ENCODE measurements at regions not wholly inside any gene's neighbourhood (a gene's known extent, or its start where the extent isn't known, plus 50 kb on each side); places are given as distances from the start of the nearest gene placed in this dataset.
"Not testable (repeated sequence)": the region's sequence is repeated elsewhere in the genome, so short reads cannot be mapped to it uniquely, and the experiment has no call there.

- DNase-seq (ENCODE audit: low read depth): peak; percentile 9
These were observed 1215.8 kb downstream of the RAPGEF2 start for GRCh38 chr4:160318567-160319220.

DNA sequence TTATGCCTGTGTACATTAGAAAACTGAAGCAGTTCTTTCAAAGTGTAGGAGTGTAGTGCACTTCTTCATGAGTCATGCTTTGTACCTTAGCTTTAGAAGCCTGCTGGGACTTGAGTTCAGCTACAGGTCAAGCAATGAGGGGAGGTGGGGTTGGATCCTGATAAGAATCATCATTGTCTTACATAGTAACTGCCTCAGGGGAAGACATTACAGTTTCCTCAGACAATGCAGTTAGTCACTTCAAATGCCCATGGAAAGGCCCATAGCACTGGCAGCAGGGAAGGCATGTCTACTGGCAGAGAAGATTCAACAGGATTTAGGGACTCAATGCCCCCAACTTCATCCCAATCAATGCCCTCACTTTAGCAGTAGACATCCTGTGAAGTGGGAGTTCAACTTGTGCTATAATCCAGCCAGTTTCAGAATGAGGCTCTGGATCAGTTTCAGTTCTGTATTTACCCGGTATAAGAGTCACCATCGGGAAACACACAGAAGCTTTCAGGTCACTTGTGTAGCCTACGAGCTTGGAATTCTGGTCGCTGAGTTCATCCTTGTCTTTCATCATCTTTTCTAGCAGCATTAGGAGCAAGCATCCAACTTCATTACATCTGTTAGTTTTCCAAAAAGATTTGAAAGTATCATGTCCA is 1216.5 kb downstream of the RAPGEF2 start:
- peak; percentile 60 for DNase-seq (ENCODE audit: low read depth)

- DNase-seq (ENCODE audit: low read depth): no peak
These were observed 1217.0 kb downstream of the RAPGEF2 start for GRCh38 chr4:160319868-160320260.

DNA sequence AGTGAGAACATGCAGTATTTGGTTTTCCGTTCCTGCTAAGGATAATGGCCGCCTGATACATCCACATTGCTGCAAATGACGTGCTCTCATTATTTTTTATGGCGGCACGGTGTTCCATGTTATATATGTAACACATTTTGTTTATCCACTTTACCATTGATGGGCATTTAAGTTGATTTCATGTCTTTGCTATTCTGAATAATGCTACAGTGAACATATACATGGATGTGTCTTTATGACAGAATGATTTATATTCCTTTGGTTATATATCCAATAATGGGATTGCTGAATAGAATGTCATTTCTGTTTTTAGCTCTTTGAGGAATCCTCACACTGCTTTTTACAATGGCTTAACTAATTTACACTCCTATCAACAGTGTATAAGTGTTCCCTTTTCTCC is 1223.2 kb downstream of the RAPGEF2 start:
- no peak for DNase-seq (ENCODE audit: low read depth)

DNA sequence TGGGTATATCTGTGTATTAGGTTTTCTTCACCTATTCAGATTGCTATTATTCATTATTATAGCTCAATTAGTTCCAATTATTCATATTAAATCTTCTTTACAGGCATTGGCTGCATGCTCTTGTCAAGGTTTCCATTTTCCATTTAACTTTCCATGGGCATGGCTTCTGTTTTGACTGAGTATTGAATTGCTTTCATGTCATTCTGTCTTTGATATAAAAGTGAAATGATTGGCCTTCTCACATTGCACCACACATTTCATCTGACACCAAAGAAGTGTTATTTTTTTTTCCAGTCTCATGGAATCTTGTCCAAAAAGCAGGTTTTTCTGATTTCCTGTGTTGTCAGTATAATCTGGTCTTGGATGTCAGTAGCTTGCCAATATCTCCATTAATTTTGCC is 1244.3 kb downstream of the RAPGEF2 start:
- no peak for DNase-seq (ENCODE audit: low read depth)

DNA sequence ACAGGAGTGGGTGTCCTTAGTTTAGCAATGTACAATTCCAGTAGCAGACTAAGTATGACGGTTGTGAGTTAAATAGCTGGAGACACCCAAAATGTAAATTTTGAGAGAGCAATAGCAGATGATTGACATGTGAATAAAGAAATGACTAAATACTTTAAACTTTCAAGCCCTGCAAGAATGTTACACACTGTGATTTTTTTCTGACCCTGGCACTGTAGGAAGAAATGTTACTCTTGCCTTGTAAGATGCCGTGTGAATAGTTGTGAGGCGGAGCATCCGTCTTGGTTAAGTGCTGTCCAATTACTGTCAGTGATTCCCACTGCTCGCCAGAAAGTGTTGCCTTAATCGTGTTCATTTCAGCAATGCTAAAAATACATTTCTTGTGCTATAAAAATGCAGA is 1248.1 kb downstream of the RAPGEF2 start:
- DNase-seq (ENCODE audit: low read depth): no peak

DNA sequence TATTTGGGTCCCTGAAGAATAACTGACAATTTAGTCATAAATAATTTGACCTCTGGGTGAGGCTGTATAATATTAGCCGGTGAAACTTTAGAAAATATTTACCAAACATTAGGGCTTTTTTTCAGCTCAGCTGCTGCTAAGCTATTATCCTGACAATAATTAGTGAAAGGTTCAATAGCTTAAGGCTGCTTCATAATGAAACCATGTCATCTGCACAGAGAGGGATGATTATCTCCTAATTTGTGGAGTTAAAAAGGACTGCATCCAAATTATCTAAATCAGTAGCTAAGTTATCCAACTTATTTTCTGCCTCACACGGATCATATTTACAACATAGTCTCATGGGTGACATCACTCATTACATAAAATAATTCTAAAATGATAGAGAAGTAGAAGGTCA is 1249.8 kb downstream of the RAPGEF2 start:
- no peak for DNase-seq (ENCODE audit: low read depth)

- peak; percentile 58 for DNase-seq (ENCODE audit: low read depth)
These were observed 1250.7 kb downstream of the RAPGEF2 start for GRCh38 chr4:160353548-160353947.

DNA sequence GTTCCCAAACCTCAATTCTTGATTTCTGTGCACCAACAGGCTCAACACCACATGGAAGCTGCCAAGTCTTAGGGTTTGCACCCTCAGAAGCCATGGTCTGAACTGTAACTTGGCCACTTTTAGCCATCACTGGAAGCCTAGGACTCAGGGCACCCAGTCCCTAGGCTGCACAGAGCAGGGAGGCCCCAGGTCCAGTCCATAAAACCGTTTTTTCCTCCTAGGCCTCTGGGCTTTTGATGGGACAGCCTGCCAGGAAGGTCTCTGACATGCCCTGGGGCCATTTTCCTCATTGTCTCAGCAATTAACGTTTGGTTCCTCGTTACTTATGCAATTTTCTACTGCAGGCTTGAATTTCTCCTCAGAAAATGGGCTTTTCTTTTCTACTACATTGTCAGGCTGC is 1259.6 kb downstream of the RAPGEF2 start:
- no peak for DNase-seq (ENCODE audit: low read depth)

DNA sequence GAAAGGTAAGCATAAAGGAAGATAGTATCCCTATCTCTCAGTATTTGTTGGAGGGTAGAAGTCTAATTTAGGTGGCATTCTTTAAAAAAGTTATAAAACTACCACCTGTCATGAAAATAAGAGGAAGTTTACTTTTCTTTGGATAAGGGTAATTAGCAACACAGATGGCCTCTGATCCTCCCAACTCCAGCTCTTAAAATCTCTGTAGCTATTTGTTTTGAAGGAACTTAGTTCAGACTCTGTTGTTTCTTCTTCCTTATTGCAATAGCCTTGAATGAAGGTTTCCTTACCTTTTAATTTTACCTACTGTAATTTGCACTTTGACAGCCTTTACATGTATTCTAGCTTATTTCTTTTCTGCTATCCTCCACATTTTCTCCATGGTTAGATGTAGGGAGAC is 1261.3 kb downstream of the RAPGEF2 start:
- no peak for DNase-seq (ENCODE audit: low read depth)

GRCh38 chr4:160364665-160365064 is 1261.8 kb downstream of the RAPGEF2 start:
- DNase-seq (ENCODE audit: low read depth): not testable (repeated sequence)

DNA sequence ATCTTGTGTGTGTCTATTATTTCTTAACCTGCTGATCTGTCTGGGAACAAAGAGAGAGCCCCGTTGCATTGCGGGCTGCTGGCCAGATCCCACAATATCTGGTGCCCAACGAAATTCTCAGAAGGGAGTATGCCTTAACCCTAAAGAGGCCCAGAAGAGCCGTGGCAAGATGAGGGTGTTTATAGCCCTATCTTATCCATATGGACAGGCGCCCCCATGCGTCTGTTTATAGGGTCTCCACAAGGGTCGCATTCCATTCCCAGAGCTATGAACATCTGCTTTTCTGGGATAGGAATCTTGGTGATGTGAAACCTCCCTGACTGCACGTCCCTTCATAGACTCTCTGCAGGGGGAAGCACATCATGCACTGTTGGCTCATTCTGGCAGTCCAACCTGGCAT is 1262.5 kb downstream of the RAPGEF2 start:
- DNase-seq (ENCODE audit: low read depth): not testable (repeated sequence)

DNA sequence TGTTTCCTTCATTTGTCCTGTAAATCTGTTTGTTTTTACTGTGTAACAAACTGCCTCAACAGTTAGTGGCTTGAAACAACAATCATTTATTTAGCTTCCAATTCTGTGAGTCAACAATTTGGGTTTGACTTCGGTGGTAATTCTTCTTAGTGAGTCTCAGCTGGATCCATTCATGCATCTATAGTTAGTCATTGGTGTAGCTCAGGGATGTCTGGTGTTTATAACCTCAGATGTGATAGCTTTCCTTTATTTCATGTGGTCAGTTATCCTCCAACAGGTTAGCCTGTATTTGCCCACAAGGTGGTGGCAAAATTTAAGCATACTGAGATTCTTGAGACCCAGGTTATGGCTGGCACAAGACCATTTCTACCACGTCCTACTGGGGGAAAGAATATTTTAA is 1267.2 kb downstream of the RAPGEF2 start:
- peak; percentile 73 for DNase-seq (ENCODE audit: low read depth)

DNA sequence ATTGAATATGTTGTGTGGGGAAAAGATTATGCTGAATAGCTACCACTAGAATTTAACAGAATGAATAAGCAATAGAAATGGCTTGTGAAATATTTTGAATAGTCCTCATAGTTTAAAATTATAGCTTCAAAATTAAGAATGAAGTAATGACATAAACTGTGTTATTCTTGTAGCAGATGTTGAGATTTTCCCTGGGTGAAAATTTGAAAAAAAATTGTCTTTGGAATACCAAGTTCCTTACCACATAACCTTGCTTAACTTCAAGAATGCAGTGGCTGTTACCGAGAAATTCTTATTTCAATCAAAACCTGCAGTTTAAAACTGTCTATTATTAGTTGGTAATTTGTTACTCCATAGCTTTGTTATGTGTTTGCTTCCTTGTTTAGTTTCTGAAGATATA is 1268.6 kb downstream of the RAPGEF2 start:
- no peak for DNase-seq (ENCODE audit: low read depth)

GRCh38 chr4:160372390-160372789 is 1269.5 kb downstream of the RAPGEF2 start:
- no peak for DNase-seq (ENCODE audit: low read depth)

DNA sequence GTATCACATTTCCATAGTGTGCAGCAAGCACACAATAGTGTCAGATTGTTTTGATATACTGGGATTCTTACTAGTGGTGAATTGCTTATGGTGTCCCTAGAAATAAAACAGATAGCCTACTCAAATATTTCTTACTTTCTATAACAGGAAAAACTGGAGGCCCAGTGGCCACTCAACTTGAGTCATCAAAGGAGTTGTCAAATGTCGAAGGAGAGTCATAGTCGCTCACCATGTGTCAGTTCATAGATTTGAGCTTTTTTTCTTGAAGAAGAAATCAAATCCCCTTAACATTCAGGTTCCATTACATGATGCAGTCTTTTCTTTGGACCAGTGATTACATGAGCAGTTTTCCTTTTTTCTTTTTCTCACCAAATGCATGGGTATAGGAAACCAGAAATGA is 1271.0 kb downstream of the RAPGEF2 start:
- peak; percentile 44 for DNase-seq (ENCODE audit: low read depth)

DNA sequence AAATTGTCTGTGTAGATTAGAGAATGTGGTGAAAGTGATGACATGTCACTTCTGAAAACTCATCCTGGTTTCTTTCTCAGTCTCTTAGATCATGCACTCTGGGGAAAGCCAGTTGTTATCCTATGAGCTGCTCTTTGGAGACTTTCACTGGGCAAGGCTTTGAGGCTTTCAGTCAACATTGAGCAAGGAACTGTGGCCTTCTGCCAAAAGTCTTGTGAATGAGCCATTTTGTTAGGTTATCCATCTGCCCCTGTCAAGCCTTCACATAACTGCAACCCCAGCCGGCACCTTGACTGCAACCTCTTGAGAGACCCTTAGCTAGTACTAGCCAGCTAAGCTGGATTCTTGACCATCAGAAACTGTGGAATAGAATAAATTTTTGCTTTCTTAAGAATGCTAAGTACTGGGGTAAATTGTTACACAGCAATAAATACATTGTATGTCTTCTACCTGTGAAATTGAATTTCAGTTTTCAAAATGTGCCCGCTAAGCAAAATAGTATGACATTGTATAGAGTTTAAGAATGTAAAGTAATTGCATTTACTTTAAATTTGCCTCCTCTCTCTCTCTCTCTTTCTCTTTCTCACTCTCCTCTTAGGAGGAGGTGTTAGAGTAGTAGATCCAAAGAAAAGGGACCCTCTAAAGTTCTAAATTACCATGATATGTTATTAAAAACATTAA is 1273.0 kb downstream of the RAPGEF2 start:
- peak; percentile 52 for DNase-seq (ENCODE audit: low read depth)

GRCh38 chr4:160386846-160387245 is 1284.0 kb downstream of the RAPGEF2 start:
- DNase-seq (ENCODE audit: low read depth): peak; percentile 33

- no peak for DNase-seq (ENCODE audit: low read depth)
These were observed 1296.9 kb downstream of the RAPGEF2 start for GRCh38 chr4:160399826-160400225.

- no peak for DNase-seq (ENCODE audit: low read depth)
These were observed 1300.2 kb downstream of the RAPGEF2 start for GRCh38 chr4:160403081-160403480.

- DNase-seq (ENCODE audit: low read depth): no peak
These were observed 1303.5 kb downstream of the RAPGEF2 start for GRCh38 chr4:160406263-160406825.

DNA sequence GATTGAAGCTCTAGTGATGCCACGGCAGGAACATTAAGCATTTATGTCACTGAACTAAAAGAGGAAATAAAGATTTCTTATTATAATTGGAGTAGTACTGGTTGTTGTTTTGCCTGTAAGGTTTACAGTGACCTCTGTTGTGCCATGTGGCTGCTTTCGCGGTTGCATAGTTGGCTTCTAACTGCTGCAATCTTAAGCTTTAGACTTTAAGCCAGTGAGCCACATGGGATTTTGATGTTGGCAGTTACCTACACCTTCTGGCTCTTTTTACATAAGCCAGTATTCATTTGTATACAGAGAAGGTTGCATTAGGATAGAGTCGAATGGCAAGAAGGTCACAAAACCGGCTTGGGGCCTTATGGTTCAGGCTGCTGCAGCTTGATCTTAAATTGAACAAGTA is 1311.6 kb downstream of the RAPGEF2 start:
- DNase-seq (ENCODE audit: low read depth): no peak

Data from LHCN-M2 (cell line).